ENCODE measurements at regions not wholly inside any gene's neighbourhood (a gene's known extent, or its start where the extent isn't known, plus 50 kb on each side); places are given as distances from the start of the nearest gene placed in this dataset.

DNA sequence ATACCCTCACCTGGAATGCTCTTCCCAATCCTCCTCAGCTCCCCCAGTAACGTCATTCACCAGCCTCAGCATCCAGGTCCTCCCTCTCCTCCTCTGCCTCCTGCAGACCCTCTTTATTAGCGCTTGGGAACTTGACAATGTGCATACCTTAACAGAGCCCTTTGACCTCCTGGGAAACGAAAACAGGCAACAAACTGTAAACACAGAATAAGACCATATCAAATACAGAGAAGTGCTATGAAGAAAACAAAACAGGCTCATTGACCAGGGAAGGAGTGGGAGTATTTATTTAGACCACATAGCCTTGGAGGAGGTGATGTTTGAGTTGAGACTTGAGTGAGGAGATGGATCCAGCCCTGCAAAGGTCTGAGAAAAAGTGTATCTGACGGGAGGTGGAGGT lies 107.9 kb upstream of the SLC7A1 start:
- WGBS (ENCODE audit: insufficient coverage, insufficient replicate concordance, low lambda C conversion rate, missing lambda C conversion rate): 39% methylated on average over 4 of the region's 4 CpGs
- Histone ChIP-seq H3K9me3 (replicated peaks; ENCODE audit: control insufficient read depth, insufficient read depth, low read length) (no peaks in the 10 kb centered on the region), H3K4me3 (no peak overlapping the region), H3K27me3 (replicated peaks in 1 of 2; ENCODE audit: control insufficient read depth in 2 of 2, insufficient read depth in 2 of 2, low read length in 1 of 2) (peaks cover 2 to 5% of the 10 kb centered on the region in 2 experiments; a peak in 3 of 4 replicates), H4K20me1 (ENCODE audit: control insufficient read depth, insufficient read depth) (no peaks in the 10 kb centered on the region), H3K4me1 (ENCODE audit: control insufficient read depth, insufficient read depth, low read length) (no peaks in the 10 kb centered on the region), H3K9ac (ENCODE audit: control insufficient read depth, insufficient read depth, low read length) (no peak overlapping the region), H3K36me3 (ENCODE audit: control insufficient read depth in 2 of 2, insufficient read depth in 2 of 2, low read length in 1 of 2) (no peaks in the 10 kb centered on the region), H3K79me2 (ENCODE audit: control insufficient read depth, insufficient read depth, low read length) (no peaks in the 10 kb centered on the region), H3K27ac (ENCODE audit: control insufficient read depth, insufficient read depth) (no peak overlapping the region), H3K4me2 (ENCODE audit: control insufficient read depth, insufficient read depth) (no peak overlapping the region), H2AFZ (ENCODE audit: control insufficient read depth, low read depth, low read length) (no peak overlapping the region)
- DNase-seq (ENCODE audit: low read depth, low spot score) (no peak), ATAC-seq (no peak), FAIRE-seq (no peak)
- no TSS peak for BruUV-seq (replicated peaks)
- intact Hi-C loops (cut with micrococcal nuclease; ENCODE audit: unreplicated experiment): loop anchor here (10.0 kb wide), 1 partner anchor 229 kb away; no protein-coding TSS in a partner anchor
- SMC1A ChIA-PET (ENCODE audit: uncharacterized antibody, unreplicated experiment): no interaction called here
- TF ChIP-seq SIN3A (IDR thresholded peaks at IDR 0.05; ENCODE audit: low read depth, low read length) (no peak), SP1 (IDR thresholded peaks at IDR 0.05; ENCODE audit: low read depth, low read length) (no peak)
- in situ Hi-C loops (cut with MboI): no loop called here
- POLR2A ChIA-PET: no interaction called here
- RAD21 ChIA-PET (ENCODE audit: unreplicated experiment): no interaction called here
- CTCF ChIA-PET: interaction anchor here (2.7 kb wide), 1 partner anchor 196 kb away, joined by 13 read pairs; no protein-coding TSS in a partner anchor

DNA sequence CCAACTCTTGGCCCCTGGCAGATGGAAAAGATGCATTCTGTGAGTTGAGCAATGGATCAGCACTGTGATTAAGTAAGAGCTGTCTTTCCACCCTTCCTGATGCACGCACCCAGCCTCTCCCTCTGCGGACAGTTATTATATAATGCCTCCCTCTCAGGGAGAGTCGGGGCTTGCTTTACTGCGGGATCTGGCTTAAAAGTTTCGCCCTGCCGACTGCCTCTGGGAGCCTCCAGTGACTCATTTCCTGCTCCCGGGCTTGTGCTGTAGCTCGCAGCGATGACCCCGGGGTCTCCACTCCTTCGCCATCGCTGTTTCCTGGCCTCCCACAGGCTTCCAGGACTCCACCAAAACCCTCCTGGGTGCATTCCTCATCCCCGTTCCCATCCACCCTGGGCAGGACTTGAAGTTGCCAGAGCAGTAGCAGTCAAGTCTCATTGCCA lies 107.4 kb upstream of the SLC7A1 start:
- Histone ChIP-seq H3K9ac (ENCODE audit: control insufficient read depth, insufficient read depth, low read length) (no peak overlapping the region), H3K9me3 (replicated peaks; ENCODE audit: control insufficient read depth, insufficient read depth, low read length) (no peaks in the 10 kb centered on the region), H3K4me2 (ENCODE audit: control insufficient read depth, insufficient read depth) (no peak overlapping the region), H3K36me3 (ENCODE audit: control insufficient read depth in 2 of 2, insufficient read depth in 2 of 2, low read length in 1 of 2) (no peaks in the 10 kb centered on the region), H3K4me1 (ENCODE audit: control insufficient read depth, insufficient read depth, low read length) (no peaks in the 10 kb centered on the region), H3K4me3 (no peak overlapping the region), H3K27ac (ENCODE audit: control insufficient read depth, insufficient read depth) (no peak overlapping the region), H2AFZ (ENCODE audit: control insufficient read depth, low read depth, low read length) (no peak overlapping the region), H4K20me1 (ENCODE audit: control insufficient read depth, insufficient read depth) (no peaks in the 10 kb centered on the region), H3K27me3 (replicated peaks in 1 of 2; ENCODE audit: control insufficient read depth in 2 of 2, insufficient read depth in 2 of 2, low read length in 1 of 2) (peaks cover 2 to 5% of the 10 kb centered on the region in 2 experiments; a peak in 3 of 4 replicates), H3K79me2 (ENCODE audit: control insufficient read depth, insufficient read depth, low read length) (no peaks in the 10 kb centered on the region)
- 28% methylated on average over 13 of the region's 13 CpGs for WGBS (ENCODE audit: insufficient coverage, insufficient replicate concordance, low lambda C conversion rate, missing lambda C conversion rate)
- intact Hi-C loops (cut with micrococcal nuclease; ENCODE audit: unreplicated experiment): loop anchor here (10.0 kb wide), 1 partner anchor 228 kb away; no protein-coding TSS in a partner anchor
- ChIA-PET SMC1A (ENCODE audit: uncharacterized antibody, unreplicated experiment) (interaction anchor here (1.0 kb wide), 1 partner anchor 410 kb away, joined by 3 read pairs; no protein-coding TSS in a partner anchor), RAD21 (ENCODE audit: unreplicated experiment) (no interaction called here), CTCF (interaction anchor here (2.7 kb wide), 1 partner anchor 195 kb away, joined by 13 read pairs; no protein-coding TSS in a partner anchor), POLR2A (no interaction called here)
- in situ Hi-C loops (cut with MboI): no loop called here
- ATAC-seq (no peak), DNase-seq (ENCODE audit: low read depth, low spot score) (no peak), FAIRE-seq (no peak)
- TF ChIP-seq, protein P1, sequence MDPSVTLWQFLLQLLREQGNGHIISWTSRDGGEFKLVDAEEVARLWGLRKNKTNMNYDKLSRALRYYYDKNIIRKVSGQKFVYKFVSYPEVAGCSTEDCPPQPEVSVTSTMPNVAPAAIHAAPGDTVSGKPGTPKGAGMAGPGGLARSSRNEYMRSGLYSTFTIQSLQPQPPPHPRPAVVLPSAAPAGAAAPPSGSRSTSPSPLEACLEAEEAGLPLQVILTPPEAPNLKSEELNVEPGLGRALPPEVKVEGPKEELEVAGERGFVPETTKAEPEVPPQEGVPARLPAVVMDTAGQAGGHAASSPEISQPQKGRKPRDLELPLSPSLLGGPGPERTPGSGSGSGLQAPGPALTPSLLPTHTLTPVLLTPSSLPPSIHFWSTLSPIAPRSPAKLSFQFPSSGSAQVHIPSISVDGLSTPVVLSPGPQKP (IDR thresholded peaks at IDR 0.05; ENCODE audit: low read depth, low read length): no peak
- TF ChIP-seq ZNF207 (IDR thresholded peaks at IDR 0.05; ENCODE audit: borderline replicate concordance) (no peak), RB1 (IDR thresholded peaks at IDR 0.05; ENCODE audit: borderline replicate concordance) (no peak), ATF7 (IDR thresholded peaks at IDR 0.05; ENCODE audit: low read depth) (no peak), WRNIP1 (IDR thresholded peaks at IDR 0.05; ENCODE audit: borderline replicate concordance, low read depth, low read length) (no peak), ZNF217 (IDR thresholded peaks at IDR 0.05) (no peak), CHD2 (IDR thresholded peaks at IDR 0.05; ENCODE audit: borderline replicate concordance, low read depth, low read length) (no peak)
- BruUV-seq (replicated peaks): no TSS peak

Measured in GM12878 (cell line).